ENCODE measurements at regions not wholly inside any gene's neighbourhood (a gene's known extent, or its start where the extent isn't known, plus 50 kb on each side); places are given as distances from the start of the nearest gene placed in this dataset.

- intact Hi-C loops (cut with DNase I; ENCODE audit: low total_unique reads), result no loop called here
- Histone ChIP-seq H3K36me3 (no peaks in the 10 kb centered on the region), H3K4me1 (no peaks in the 10 kb centered on the region), H3K27ac (no peak overlapping the region), H3K27me3 (no peaks in the 10 kb centered on the region), H3K4me3 (no peak overlapping the region), H3K9me3 (peaks cover 4 to 6% of the 10 kb centered on the region in 2 donors)
- TF ChIP-seq POLR2A (IDR thresholded peaks at IDR 0.05), result no peak
- TF ChIP-seq POLR2AphosphoS5 (IDR thresholded peaks at IDR 0.05), result no peak
- TF ChIP-seq EP300 (IDR thresholded peaks at IDR 0.05; ENCODE audit: low read depth), result no peak
- TF ChIP-seq CTCF (IDR thresholded peaks at IDR 0.05), result no peak
- DNase-seq, result no peak
- in situ Hi-C loops (cut with MboI; ENCODE audit: low pct_ligation_motif_present in 1 of 4, low pct_unique_long_range_greater_than_20kb in 1 of 4, low sequenced_read_pairs in 3 of 4), result loop anchor here in 2 of 4 donors (10.0 to 25.0 kb wide), 2 partner anchors 826 to 834 kb away; no protein-coding TSS in a partner anchor
- WGBS, 2 donors (ENCODE audit: low coverage in 1 of 2), result 81 to 100% methylated on average over 1 to 2 of the region's 2 CpGs
Measured at GRCh38 chr9:126238415-126238814, 88.2 kb upstream of the MVB12B start.

GRCh38 chr9:126239515-126239914 is 87.1 kb upstream of the MVB12B start:
- TF ChIP-seq EP300 (IDR thresholded peaks at IDR 0.05; ENCODE audit: low read depth), result no peak
- no peak for TF ChIP-seq POLR2A (IDR thresholded peaks at IDR 0.05)
- no peak for TF ChIP-seq CTCF (IDR thresholded peaks at IDR 0.05)
- Histone ChIP-seq H3K27ac (no peak overlapping the region), H3K27me3 (no peaks in the 10 kb centered on the region), H3K9me3 (peaks cover 11 to 13% of the 10 kb centered on the region in 2 donors), H3K36me3 (no peaks in the 10 kb centered on the region), H3K4me3 (no peak overlapping the region), H3K4me1 (no peaks in the 10 kb centered on the region)
- intact Hi-C loops (cut with DNase I; ENCODE audit: low total_unique reads), result no loop called here
- in situ Hi-C loops (cut with MboI; ENCODE audit: low pct_ligation_motif_present in 1 of 4, low pct_unique_long_range_greater_than_20kb in 1 of 4, low sequenced_read_pairs in 3 of 4), result loop anchor here in 2 of 4 donors (10.0 to 25.0 kb wide), 2 partner anchors 827 to 835 kb away; no protein-coding TSS in a partner anchor
- 91 to 93% methylated on average over 3 to 4 of the region's 4 CpGs for WGBS, 2 donors (ENCODE audit: low coverage in 1 of 2)
- no peak for DNase-seq

GRCh38 chr9:126240835-126241234 is 85.8 kb upstream of the MVB12B start:
- Histone ChIP-seq H3K36me3 (no peaks in the 10 kb centered on the region), H3K4me3 (no peak overlapping the region), H3K27me3 (no peaks in the 10 kb centered on the region), H3K9me3 (peaks cover 11 to 13% of the 10 kb centered on the region in 2 donors), H3K27ac (no peak overlapping the region), H3K4me1 (no peaks in the 10 kb centered on the region)
- TF ChIP-seq EP300 (IDR thresholded peaks at IDR 0.05; ENCODE audit: low read depth), result no peak
- no peak for TF ChIP-seq POLR2A (IDR thresholded peaks at IDR 0.05)
- no peak for TF ChIP-seq CTCF (IDR thresholded peaks at IDR 0.05)
- no peak for TF ChIP-seq POLR2AphosphoS5 (IDR thresholded peaks at IDR 0.05)
- WGBS, 2 donors (ENCODE audit: low coverage in 1 of 2), result 44 to 50% methylated on average over 1 of the region's 1 CpG
- in situ Hi-C loops (cut with MboI; ENCODE audit: low pct_ligation_motif_present in 1 of 4, low pct_unique_long_range_greater_than_20kb in 1 of 4, low sequenced_read_pairs in 3 of 4) (loop anchor here in 1 of 4 donors (25.0 kb wide), 1 partner anchor 829 kb away; no protein-coding TSS in a partner anchor), intact Hi-C loops (cut with DNase I; ENCODE audit: low total_unique reads) (no loop called here)
- DNase-seq, result no peak

- 82 to 87% methylated on average over 3 of the region's 3 CpGs for WGBS, 2 donors (ENCODE audit: low coverage in 1 of 2)
- TF ChIP-seq CTCF (IDR thresholded peaks at IDR 0.05), result no peak
- no peak for DNase-seq
- Histone ChIP-seq H3K4me1 (no peaks in the 10 kb centered on the region), H3K27me3 (peaks cover 6% of the 10 kb centered on the region), H3K4me3 (no peak overlapping the region), H3K36me3 (no peaks in the 10 kb centered on the region), H3K27ac (no peak overlapping the region), H3K9me3 (peaks cover 4% of the 10 kb centered on the region in 2 donors)
- in situ Hi-C loops (cut with MboI; ENCODE audit: low pct_ligation_motif_present in 1 of 4, low pct_unique_long_range_greater_than_20kb in 1 of 4, low sequenced_read_pairs in 3 of 4) (loop anchor here in 1 of 4 donors (25.0 kb wide), 1 partner anchor 836 kb away; no protein-coding TSS in a partner anchor), intact Hi-C loops (cut with DNase I; ENCODE audit: low total_unique reads) (no loop called here)
Measured at GRCh38 chr9:126248680-126249079, 77.9 kb upstream of the MVB12B start.
